Omental fat pad (tissue), 3 donors: ENCODE measurements at regions not wholly inside any gene's neighbourhood (a gene's known extent, or its start where the extent isn't known, plus 50 kb on each side); places are given as distances from the start of the nearest gene placed in this dataset.

Experiments used
- ATAC-seq: fragments of 150-250 bp; one replicate; pipeline ENCODE4 v1.9.1; 2016; ENCODE audit warnings: mild to moderate bottlenecking, moderate library complexity; ENCODE audit not compliant: low FRiP score
- DNase-seq: peaks from one replicate; pipeline ENCODE4 v3.0.0-alpha.2; 2019; ENCODE audit warnings: low spot score
- TF ChIP-seq, protein P1 (sequence below), 3 donors: fragments of 450-650 bp; IDR thresholded peaks; one replicate each; pipeline ENCODE4 v1.5.1; 2016 to 2017; ENCODE audit warnings: antibody characterized with exemption in 3 of 3, mild to moderate bottlenecking in 3 of 3, moderate library complexity in 2 of 3

DNA sequence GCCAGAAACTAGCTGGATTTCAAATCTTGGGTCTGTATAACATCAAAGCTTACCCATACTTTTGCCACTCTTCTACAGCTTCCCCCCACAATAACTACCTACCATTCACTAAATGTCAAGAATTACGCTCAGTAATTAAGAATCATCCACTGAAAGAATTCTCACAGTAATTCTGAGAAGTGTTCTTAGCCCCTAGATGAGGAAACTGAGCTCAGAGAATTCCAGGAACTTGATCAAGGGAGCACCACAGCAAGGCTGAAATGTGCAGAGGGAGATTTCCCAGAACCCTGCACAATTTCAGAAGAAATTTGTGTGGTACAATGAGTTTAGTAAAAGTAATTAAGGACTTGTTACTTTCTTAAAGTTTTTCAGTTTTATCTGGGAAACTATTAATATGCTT is 194.5 kb upstream of the STK17B start:
- DNase-seq: no peak
- TF ChIP-seq, protein P1, sequence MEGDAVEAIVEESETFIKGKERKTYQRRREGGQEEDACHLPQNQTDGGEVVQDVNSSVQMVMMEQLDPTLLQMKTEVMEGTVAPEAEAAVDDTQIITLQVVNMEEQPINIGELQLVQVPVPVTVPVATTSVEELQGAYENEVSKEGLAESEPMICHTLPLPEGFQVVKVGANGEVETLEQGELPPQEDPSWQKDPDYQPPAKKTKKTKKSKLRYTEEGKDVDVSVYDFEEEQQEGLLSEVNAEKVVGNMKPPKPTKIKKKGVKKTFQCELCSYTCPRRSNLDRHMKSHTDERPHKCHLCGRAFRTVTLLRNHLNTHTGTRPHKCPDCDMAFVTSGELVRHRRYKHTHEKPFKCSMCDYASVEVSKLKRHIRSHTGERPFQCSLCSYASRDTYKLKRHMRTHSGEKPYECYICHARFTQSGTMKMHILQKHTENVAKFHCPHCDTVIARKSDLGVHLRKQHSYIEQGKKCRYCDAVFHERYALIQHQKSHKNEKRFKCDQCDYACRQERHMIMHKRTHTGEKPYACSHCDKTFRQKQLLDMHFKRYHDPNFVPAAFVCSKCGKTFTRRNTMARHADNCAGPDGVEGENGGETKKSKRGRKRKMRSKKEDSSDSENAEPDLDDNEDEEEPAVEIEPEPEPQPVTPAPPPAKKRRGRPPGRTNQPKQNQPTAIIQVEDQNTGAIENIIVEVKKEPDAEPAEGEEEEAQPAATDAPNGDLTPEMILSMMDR (IDR thresholded peaks at IDR 0.05): no peak
- no peak for ATAC-seq

DNA sequence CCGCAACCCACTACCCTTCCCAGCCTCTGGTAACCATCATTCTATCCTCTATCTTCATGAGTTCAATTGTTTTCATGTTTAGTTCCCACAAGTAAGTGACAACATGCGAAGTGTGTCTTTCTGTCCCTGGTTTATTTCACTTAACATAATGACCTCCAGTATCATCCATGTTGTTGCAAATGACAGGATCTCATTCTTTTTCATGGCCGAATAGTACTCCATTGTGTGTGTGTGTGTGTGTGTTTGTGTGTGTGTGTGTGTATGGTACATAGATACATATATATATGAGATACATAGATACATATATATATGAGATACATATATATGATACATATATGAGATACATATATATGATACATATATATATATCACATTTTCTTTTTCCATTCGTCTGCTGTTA is 196.3 kb upstream of the STK17B start:
- no peak for ATAC-seq
- DNase-seq: no peak
- TF ChIP-seq, protein P1 (IDR thresholded peaks at IDR 0.05): no peak

DNA sequence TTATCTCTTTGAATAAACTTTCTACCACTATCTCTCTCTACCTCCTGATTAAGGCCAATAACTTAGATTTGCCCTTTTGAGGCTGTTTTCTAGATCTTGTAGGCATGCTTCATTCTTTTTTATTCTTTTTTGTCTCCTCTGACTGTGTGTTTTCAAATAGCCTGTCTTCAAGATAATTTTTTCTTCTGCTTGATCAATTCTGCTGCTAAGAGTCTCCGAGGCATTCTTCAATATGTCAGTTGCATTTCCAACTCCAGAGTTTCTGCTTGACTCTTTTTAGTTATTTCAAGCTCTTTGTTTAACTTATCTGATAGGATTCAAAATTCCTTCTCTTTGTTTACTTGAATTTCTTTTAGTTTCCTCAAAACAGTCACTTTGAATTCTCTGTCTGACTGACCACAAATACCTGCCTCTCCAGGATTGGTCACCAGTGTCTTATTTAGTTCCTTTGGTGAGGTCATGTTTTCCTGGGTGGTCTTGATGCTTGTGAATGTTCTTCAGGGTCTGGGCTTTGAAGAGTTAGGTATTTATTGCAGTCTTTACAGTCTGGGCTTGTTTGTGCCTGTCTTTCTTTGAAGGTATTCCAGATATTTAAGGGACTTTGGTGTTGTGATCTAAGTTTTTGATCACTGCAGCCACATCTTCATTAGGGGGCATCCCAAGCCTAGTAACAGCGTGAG is 197.3 kb upstream of the STK17B start:
- DNase-seq (no peak), ATAC-seq (no peak)
- TF ChIP-seq, protein P1 (IDR thresholded peaks at IDR 0.05): no peak

DNA sequence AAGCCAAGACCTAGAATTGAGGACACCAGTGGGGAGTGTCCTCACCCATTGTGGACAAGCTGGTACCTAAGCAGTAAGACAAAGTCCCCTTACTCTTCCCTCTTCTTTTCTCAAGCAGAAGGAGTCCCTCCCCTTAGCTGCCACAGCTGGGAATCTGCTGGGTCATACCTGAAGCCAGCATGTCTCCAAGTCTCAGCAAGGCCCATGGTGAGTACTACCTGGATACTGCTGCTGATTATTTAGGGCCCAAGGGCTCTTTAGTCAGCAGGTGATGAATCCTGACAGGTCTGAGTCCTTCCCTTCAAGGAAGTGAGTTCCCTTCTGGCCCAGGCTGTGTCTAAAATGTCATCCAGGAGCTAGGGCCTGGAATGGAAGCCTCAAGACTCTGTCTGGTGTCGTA is 198.6 kb upstream of the STK17B start:
- DNase-seq (no peak), ATAC-seq (no peak)
- TF ChIP-seq, protein P1 (IDR thresholded peaks at IDR 0.05): no peak

DNA sequence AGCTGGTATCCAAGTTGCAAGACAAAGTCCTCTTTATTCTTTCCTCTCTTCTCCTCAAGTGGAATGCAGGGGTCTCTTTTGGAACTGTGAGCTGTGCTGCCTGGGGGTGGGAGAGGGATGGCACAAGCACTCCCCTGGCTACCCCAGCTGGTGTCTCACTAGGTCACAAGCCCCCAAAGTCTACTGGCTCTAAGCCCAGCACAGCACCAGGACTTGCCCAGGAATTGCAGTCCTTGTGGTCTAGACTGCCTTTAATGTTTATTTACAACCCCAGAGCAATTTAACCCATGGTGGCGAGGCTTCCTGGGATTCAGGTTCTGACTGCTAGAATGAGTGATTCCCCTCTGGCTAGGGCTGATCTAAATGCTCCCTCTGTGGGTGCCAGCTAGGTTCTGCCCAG is 199.0 kb upstream of the STK17B start:
- DNase-seq (no peak), ATAC-seq (no peak)
- TF ChIP-seq, protein P1 (IDR thresholded peaks at IDR 0.05): no peak

DNA sequence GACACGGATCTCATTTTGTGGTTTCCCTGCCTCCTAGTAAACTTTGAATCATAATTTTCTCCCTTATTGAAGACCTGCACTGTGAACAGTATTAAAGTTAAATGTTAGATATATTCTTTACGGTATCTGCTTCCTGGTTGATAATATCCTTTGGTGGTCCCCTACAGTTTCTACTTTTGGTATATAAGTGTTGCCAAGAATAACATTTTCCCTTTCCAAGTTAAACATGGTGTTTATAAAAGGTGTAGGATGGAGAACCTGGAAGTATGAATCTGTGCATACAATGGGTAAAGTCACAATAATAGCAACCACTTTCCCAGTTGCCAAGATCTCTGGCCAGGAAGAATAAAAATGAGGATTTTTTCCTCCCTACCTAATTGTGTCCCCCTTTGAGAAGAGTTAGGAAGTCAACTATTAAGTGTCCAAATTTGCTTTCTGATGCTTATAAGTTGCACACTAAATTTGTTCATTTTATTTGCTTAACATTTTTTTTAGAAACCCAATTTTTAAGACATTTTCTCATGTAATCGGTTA is 201.0 kb upstream of the STK17B start:
- TF ChIP-seq, protein P1 (IDR thresholded peaks at IDR 0.05): no peak
- ATAC-seq: no peak
- no peak for DNase-seq
